ENCODE measurements at regions not wholly inside any gene's neighbourhood (a gene's known extent, or its start where the extent isn't known, plus 50 kb on each side); places are given as distances from the start of the nearest gene placed in this dataset.

DNA sequence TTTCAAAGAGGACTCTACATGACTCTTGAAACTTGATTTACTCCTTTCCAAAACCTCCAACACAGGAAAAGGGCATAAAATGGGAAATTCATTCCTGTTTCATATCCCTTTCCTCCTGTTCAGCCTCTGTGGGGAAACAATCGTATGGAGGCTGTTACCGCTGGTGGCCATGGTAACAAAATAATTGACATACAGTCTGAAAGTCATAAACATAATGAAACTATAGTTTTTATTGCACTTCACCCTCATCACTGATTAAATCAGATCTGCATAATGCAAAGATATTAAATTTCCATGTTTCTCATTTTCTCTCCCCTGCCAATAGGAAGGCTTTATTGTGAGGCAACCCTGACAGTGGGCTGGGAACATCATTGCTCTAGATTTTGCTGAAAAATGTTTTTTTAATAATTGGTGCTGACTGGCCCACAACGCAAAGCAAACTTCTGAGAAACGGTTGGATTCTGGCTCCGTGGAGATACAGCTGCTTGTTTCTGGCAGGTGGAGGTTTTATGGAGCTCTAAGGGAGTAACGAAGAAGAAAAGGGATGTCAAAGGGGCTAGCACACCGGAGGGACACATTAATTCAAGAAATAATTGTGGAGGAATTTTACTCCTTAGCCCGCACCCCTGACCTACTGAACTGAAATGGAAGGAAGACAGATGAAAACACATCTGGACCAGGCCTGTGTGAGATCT, 154.2 kb upstream of the SHISA6 start:
- DNase-seq (no peak), ATAC-seq (no peak)
- no peaks in the 10 kb centered on the region for H3K27me3 ChIP-seq
- no peak overlapping the region for H3K27ac ChIP-seq
- intact Hi-C loops (cut with DNase I): no loop called here
- no peak overlapping the region for H3K4me3 ChIP-seq
- 74 to 75% methylated on average over 8 of the region's 8 CpGs for WGBS, 2 donors
- TF ChIP-seq POLR2A (IDR thresholded peaks at IDR 0.05): no peak
- TF ChIP-seq, protein P1, sequence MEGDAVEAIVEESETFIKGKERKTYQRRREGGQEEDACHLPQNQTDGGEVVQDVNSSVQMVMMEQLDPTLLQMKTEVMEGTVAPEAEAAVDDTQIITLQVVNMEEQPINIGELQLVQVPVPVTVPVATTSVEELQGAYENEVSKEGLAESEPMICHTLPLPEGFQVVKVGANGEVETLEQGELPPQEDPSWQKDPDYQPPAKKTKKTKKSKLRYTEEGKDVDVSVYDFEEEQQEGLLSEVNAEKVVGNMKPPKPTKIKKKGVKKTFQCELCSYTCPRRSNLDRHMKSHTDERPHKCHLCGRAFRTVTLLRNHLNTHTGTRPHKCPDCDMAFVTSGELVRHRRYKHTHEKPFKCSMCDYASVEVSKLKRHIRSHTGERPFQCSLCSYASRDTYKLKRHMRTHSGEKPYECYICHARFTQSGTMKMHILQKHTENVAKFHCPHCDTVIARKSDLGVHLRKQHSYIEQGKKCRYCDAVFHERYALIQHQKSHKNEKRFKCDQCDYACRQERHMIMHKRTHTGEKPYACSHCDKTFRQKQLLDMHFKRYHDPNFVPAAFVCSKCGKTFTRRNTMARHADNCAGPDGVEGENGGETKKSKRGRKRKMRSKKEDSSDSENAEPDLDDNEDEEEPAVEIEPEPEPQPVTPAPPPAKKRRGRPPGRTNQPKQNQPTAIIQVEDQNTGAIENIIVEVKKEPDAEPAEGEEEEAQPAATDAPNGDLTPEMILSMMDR (IDR thresholded peaks at IDR 0.05): no peak
- H3K4me1 ChIP-seq: peaks cover 6% of the 10 kb centered on the region
- no peaks in the 10 kb centered on the region for H3K36me3 ChIP-seq (replicated peaks in 1 of 2; ENCODE audit: insufficient read depth in 1 of 2, low read depth in 2 of 2)
- no peaks in the 10 kb centered on the region for H3K9me3 ChIP-seq

DNA sequence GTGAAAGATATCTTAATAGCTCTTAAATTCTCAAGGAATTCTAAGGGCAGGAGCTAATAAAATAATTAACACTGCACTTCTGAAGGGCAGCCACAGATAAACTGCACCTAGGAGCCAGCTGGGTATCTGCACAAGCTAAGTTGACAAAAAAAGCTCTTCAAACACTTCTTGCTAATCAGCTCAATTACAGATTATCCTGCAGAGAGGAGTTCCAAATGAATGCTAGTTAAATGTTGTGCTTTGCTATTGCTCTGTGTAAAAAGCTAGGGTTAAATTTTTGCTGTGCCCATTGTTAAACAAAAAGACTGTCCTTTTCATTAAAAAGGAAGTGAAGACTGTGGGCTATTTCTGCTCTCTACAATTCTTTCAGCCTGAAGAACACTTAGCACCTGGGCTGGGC, 158.5 kb upstream of the SHISA6 start:
- no peaks in the 10 kb centered on the region for H3K36me3 ChIP-seq (replicated peaks in 1 of 2; ENCODE audit: insufficient read depth in 1 of 2, low read depth in 2 of 2)
- ATAC-seq (no peak), DNase-seq (no peak)
- no peak overlapping the region for H3K4me3 ChIP-seq
- H3K27me3 ChIP-seq: no peaks in the 10 kb centered on the region
- no peaks in the 10 kb centered on the region for H3K9me3 ChIP-seq
- H3K4me1 ChIP-seq: peaks cover 12% of the 10 kb centered on the region
- H3K27ac ChIP-seq: no peak overlapping the region
- intact Hi-C loops (cut with DNase I): no loop called here
- TF ChIP-seq, protein P1 (IDR thresholded peaks at IDR 0.05): no peak

DNA sequence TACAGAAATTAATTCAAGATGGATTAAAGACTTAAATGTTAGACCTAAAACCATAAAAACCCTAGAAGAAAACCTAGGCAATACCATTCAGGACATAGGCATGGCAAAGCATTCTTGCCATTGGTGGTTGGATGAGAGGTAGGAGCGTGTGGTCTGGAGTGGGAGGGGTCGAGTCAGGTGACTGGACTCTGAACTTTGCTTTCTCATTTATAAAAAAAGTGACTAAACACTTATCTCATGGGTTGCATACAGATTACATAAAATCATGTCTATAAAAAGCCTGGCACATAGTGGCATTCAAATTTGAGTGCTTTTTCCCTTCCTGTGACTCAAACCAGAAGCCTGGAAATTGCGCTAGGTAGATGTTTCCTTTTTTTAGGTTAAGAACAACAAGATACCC, 159.7 kb upstream of the SHISA6 start:
- Histone ChIP-seq H3K4me3 (no peak overlapping the region), H3K27ac (no peak overlapping the region), H3K27me3 (no peaks in the 10 kb centered on the region), H3K36me3 (replicated peaks in 1 of 2; ENCODE audit: insufficient read depth in 1 of 2, low read depth in 2 of 2) (no peaks in the 10 kb centered on the region), H3K4me1 (peaks cover 12% of the 10 kb centered on the region), H3K9me3 (no peaks in the 10 kb centered on the region)
- 18 to 35% methylated on average over 3 of the region's 3 CpGs for WGBS, 2 donors
- peak; percentile 48 for ATAC-seq
- peak in 2 of 4 donors; percentile 8 to 27 for DNase-seq
- intact Hi-C loops (cut with DNase I): no loop called here
- TF ChIP-seq POLR2A (IDR thresholded peaks at IDR 0.05): no peak
- TF ChIP-seq, protein P1 (IDR thresholded peaks at IDR 0.05): no peak

DNA sequence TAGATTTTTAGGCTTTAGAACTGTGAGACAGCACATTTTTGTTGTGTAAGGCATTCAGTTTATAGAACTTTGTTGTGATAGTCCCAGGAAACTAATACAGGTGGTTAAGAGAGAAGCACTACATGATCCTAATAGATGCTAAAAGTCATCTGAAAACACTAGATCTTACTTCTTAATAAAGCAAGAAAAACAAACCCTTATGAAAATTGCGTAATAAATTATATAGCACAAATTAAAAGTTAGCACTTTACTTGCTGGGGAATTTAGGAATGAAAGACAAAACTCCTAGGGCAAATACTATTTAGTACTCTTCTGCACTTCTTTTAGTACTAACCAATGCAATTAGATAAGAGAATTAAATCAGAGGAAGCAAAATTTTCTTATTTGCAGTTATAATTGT, 163.3 kb upstream of the SHISA6 start:
- no peak for ATAC-seq
- no peak for DNase-seq
- no peaks in the 10 kb centered on the region for H3K36me3 ChIP-seq (replicated peaks in 1 of 2; ENCODE audit: insufficient read depth in 1 of 2, low read depth in 2 of 2)
- 88 to 94% methylated on average over 1 of the region's 1 CpG for WGBS, 2 donors
- no peak overlapping the region for H3K27ac ChIP-seq
- H3K9me3 ChIP-seq: no peaks in the 10 kb centered on the region
- no peak overlapping the region for H3K4me3 ChIP-seq
- TF ChIP-seq POLR2A (IDR thresholded peaks at IDR 0.05): no peak
- TF ChIP-seq, protein P1 (IDR thresholded peaks at IDR 0.05): no peak
- intact Hi-C loops (cut with DNase I): no loop called here
- H3K27me3 ChIP-seq: no peaks in the 10 kb centered on the region
- H3K4me1 ChIP-seq: peaks cover 12% of the 10 kb centered on the region

DNA sequence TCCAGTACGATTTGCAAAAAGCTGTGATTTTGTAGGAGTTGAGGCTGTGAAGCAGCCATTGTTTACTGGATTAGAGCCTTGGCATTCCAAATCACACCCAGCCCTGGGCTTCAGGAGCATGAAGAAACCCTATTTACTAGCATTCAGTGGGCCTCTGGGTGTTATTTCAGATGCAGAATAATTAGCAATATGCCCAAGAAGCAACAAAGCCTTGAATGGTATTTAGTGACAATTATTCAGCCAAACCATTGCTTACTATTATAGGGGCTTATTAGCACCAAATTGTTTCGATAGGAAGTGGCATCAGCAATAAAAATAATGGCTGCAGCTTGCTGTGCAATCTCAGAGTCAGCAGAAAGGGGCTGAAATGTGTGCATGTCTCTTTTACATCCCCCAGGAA, 166.6 kb upstream of the SHISA6 start:
- intact Hi-C loops (cut with DNase I): no loop called here
- ATAC-seq (no peak), DNase-seq (no peak)
- Histone ChIP-seq H3K4me1 (no peaks in the 10 kb centered on the region), H3K27me3 (no peaks in the 10 kb centered on the region), H3K4me3 (no peak overlapping the region), H3K36me3 (replicated peaks in 1 of 2; ENCODE audit: insufficient read depth in 1 of 2, low read depth in 2 of 2) (no peaks in the 10 kb centered on the region), H3K27ac (no peak overlapping the region), H3K9me3 (no peaks in the 10 kb centered on the region)
- TF ChIP-seq, protein P1 (IDR thresholded peaks at IDR 0.05): no peak
- TF ChIP-seq POLR2A (IDR thresholded peaks at IDR 0.05): no peak
- WGBS, 2 donors: 36 to 52% methylated on average over 2 of the region's 2 CpGs

Measured in body of pancreas (tissue), 4 donors.